ENCODE measurements at regions not wholly inside any gene's neighbourhood (a gene's known extent, or its start where the extent isn't known, plus 50 kb on each side); places are given as distances from the start of the nearest gene placed in this dataset.

- TF ChIP-seq POLR2A (IDR thresholded peaks at IDR 0.05) = no peak
- TF ChIP-seq CTCF (IDR thresholded peaks at IDR 0.05) = no peak
Observed at GRCh38 chr5:104019956-104020355, 457.4 kb upstream of the NUDT12 start.

All from stomach (tissue), 4 donors.